22Rv1 (cell line): ENCODE measurements at regions not wholly inside any gene's neighbourhood (a gene's known extent, or its start where the extent isn't known, plus 50 kb on each side); places are given as distances from the start of the nearest gene placed in this dataset.

Experiments used
- CTCF ChIP-seq: fragments of 450-650 bp; IDR thresholded peaks from 2 replicates; pipeline ENCODE4 v1.5.1; 2017; ENCODE audit warnings: mild to moderate bottlenecking
- ZFX ChIP-seq: fragments of 450-650 bp; IDR thresholded peaks from 2 replicates; pipeline ENCODE4 v1.6.1; 2017; ENCODE audit warnings: antibody characterized with exemption, borderline replicate concordance

- TF ChIP-seq CTCF, result no peak
- no peak for TF ChIP-seq ZFX
Measured at GRCh38 chr4:181701894-181702293, 541.3 kb upstream of the TENM3 start.
